ENCODE measurements at regions not wholly inside any gene's neighbourhood (a gene's known extent, or its start where the extent isn't known, plus 50 kb on each side); places are given as distances from the start of the nearest gene placed in this dataset.
A peak's percentile ranks its signal among the peaks of the same experiment; 100 is the strongest.

- Histone ChIP-seq H3K9ac (ENCODE audit: insufficient read length, low read depth) (no peak overlapping the region), H3K4me3 (ENCODE audit: insufficient read length, low read depth) (no peak overlapping the region), H3K36me3 (ENCODE audit: insufficient read depth, insufficient read length, low read length) (no peaks in the 10 kb centered on the region), H3K9me3 (ENCODE audit: insufficient read depth, low read length) (no peaks in the 10 kb centered on the region), H3K4me1 (ENCODE audit: insufficient read depth, insufficient read length) (no peaks in the 10 kb centered on the region), H3K27me3 (ENCODE audit: insufficient read depth, insufficient read length) (no peaks in the 10 kb centered on the region)
- no peak for TF ChIP-seq SUZ12 (IDR thresholded peaks at IDR 0.05; ENCODE audit: extremely low read depth, insufficient read depth, insufficient read length)
- TF ChIP-seq YY1 (IDR thresholded peaks at IDR 0.05; ENCODE audit: insufficient read depth, insufficient read length), result no peak
- TF ChIP-seq ZNF274 (IDR thresholded peaks at IDR 0.05; ENCODE audit: low read depth, low read length), result no peak
- DNase-seq (ENCODE audit: low read depth, low spot score), result no peak
Observed at GRCh38 chr18:41025666-41026065, 929.4 kb upstream of the PIK3C3 start.

- no peak for DNase-seq (ENCODE audit: low read depth, low spot score)
- no peak for TF ChIP-seq ZNF274 (IDR thresholded peaks at IDR 0.05; ENCODE audit: low read depth, low read length)
- no peak for TF ChIP-seq YY1 (IDR thresholded peaks at IDR 0.05; ENCODE audit: insufficient read depth, insufficient read length)
- no peak overlapping the region for H3K4me3 ChIP-seq (ENCODE audit: insufficient read length, low read depth)
Observed at GRCh38 chr18:41024792-41025191, 930.2 kb upstream of the PIK3C3 start.

GRCh38 chr18:41022484-41022883 is 932.5 kb upstream of the PIK3C3 start:
- no peak for TF ChIP-seq YY1 (IDR thresholded peaks at IDR 0.05; ENCODE audit: insufficient read depth, insufficient read length)
- no peak for TF ChIP-seq SUZ12 (IDR thresholded peaks at IDR 0.05; ENCODE audit: extremely low read depth, insufficient read depth, insufficient read length)
- TF ChIP-seq ZNF274 (IDR thresholded peaks at IDR 0.05; ENCODE audit: low read depth, low read length), result no peak
- no peak for DNase-seq (ENCODE audit: low read depth, low spot score)
- H3K4me1 ChIP-seq (ENCODE audit: insufficient read depth, insufficient read length), result no peaks in the 10 kb centered on the region

More at GRCh38 chr18:41024792-41025191, 930.2 kb upstream of the PIK3C3 start:
- Histone ChIP-seq H3K9me3 (ENCODE audit: insufficient read depth, low read length) (no peaks in the 10 kb centered on the region), H3K4me1 (ENCODE audit: insufficient read depth, insufficient read length) (no peaks in the 10 kb centered on the region), H3K9ac (ENCODE audit: insufficient read length, low read depth) (no peak overlapping the region), H3K36me3 (ENCODE audit: insufficient read depth, insufficient read length, low read length) (no peaks in the 10 kb centered on the region), H3K27me3 (ENCODE audit: insufficient read depth, insufficient read length) (no peaks in the 10 kb centered on the region)

GRCh38 chr18:41021089-41021488 is 933.9 kb upstream of the PIK3C3 start:
- no peaks in the 10 kb centered on the region for H3K36me3 ChIP-seq (ENCODE audit: insufficient read depth, insufficient read length, low read length)
- H3K9ac ChIP-seq (ENCODE audit: insufficient read length, low read depth), result no peak overlapping the region
- no peaks in the 10 kb centered on the region for H3K27me3 ChIP-seq (ENCODE audit: insufficient read depth, insufficient read length)
- no peaks in the 10 kb centered on the region for H3K9me3 ChIP-seq (ENCODE audit: insufficient read depth, low read length)
- DNase-seq (ENCODE audit: low read depth, low spot score), result no peak
- TF ChIP-seq ZNF274 (IDR thresholded peaks at IDR 0.05; ENCODE audit: low read depth, low read length) (no peak), SUZ12 (IDR thresholded peaks at IDR 0.05; ENCODE audit: extremely low read depth, insufficient read depth, insufficient read length) (no peak), YY1 (IDR thresholded peaks at IDR 0.05; ENCODE audit: insufficient read depth, insufficient read length) (no peak)
- H3K4me3 ChIP-seq (ENCODE audit: insufficient read length, low read depth), result no peak overlapping the region
- no peaks in the 10 kb centered on the region for H3K4me1 ChIP-seq (ENCODE audit: insufficient read depth, insufficient read length)

More at GRCh38 chr18:41022484-41022883, 932.5 kb upstream of the PIK3C3 start:
- no peak overlapping the region for H3K4me3 ChIP-seq (ENCODE audit: insufficient read length, low read depth)
- no peaks in the 10 kb centered on the region for H3K9me3 ChIP-seq (ENCODE audit: insufficient read depth, low read length)
- H3K36me3 ChIP-seq (ENCODE audit: insufficient read depth, insufficient read length, low read length), result no peaks in the 10 kb centered on the region
- H3K9ac ChIP-seq (ENCODE audit: insufficient read length, low read depth), result no peak overlapping the region
- H3K27me3 ChIP-seq (ENCODE audit: insufficient read depth, insufficient read length), result no peaks in the 10 kb centered on the region

- Histone ChIP-seq H3K4me3 (ENCODE audit: insufficient read length, low read depth) (no peak overlapping the region), H3K36me3 (ENCODE audit: insufficient read depth, insufficient read length, low read length) (no peaks in the 10 kb centered on the region), H3K4me1 (ENCODE audit: insufficient read depth, insufficient read length) (no peaks in the 10 kb centered on the region), H3K9ac (ENCODE audit: insufficient read length, low read depth) (no peak overlapping the region), H3K9me3 (ENCODE audit: insufficient read depth, low read length) (no peaks in the 10 kb centered on the region), H3K27me3 (ENCODE audit: insufficient read depth, insufficient read length) (no peaks in the 10 kb centered on the region)
- no peak for TF ChIP-seq ZNF274 (IDR thresholded peaks at IDR 0.05; ENCODE audit: low read depth, low read length)
- TF ChIP-seq SUZ12 (IDR thresholded peaks at IDR 0.05; ENCODE audit: extremely low read depth, insufficient read depth, insufficient read length), result no peak
- TF ChIP-seq YY1 (IDR thresholded peaks at IDR 0.05; ENCODE audit: insufficient read depth, insufficient read length), result no peak
- DNase-seq (ENCODE audit: low read depth, low spot score), result no peak
Observed at GRCh38 chr18:41012194-41012593, 942.8 kb upstream of the PIK3C3 start.

- H3K36me3 ChIP-seq (ENCODE audit: insufficient read depth, insufficient read length, low read length), result no peaks in the 10 kb centered on the region
- H3K4me1 ChIP-seq (ENCODE audit: insufficient read depth, insufficient read length), result no peaks in the 10 kb centered on the region
- no peak for TF ChIP-seq YY1 (IDR thresholded peaks at IDR 0.05; ENCODE audit: insufficient read depth, insufficient read length)
- TF ChIP-seq SUZ12 (IDR thresholded peaks at IDR 0.05; ENCODE audit: extremely low read depth, insufficient read depth, insufficient read length), result no peak
- TF ChIP-seq ZNF274 (IDR thresholded peaks at IDR 0.05; ENCODE audit: low read depth, low read length), result no peak
- H3K4me3 ChIP-seq (ENCODE audit: insufficient read length, low read depth), result no peak overlapping the region
- DNase-seq (ENCODE audit: low read depth, low spot score), result no peak
- H3K27me3 ChIP-seq (ENCODE audit: insufficient read depth, insufficient read length), result no peaks in the 10 kb centered on the region
- H3K9me3 ChIP-seq (ENCODE audit: insufficient read depth, low read length), result no peaks in the 10 kb centered on the region
- H3K9ac ChIP-seq (ENCODE audit: insufficient read length, low read depth), result no peak overlapping the region
Observed at GRCh38 chr18:41009926-41010325, 945.1 kb upstream of the PIK3C3 start.

- no peaks in the 10 kb centered on the region for H3K27me3 ChIP-seq (ENCODE audit: insufficient read depth, insufficient read length)
- H3K9me3 ChIP-seq (ENCODE audit: insufficient read depth, low read length), result no peaks in the 10 kb centered on the region
- H3K4me1 ChIP-seq (ENCODE audit: insufficient read depth, insufficient read length), result no peaks in the 10 kb centered on the region
- TF ChIP-seq SUZ12 (IDR thresholded peaks at IDR 0.05; ENCODE audit: extremely low read depth, insufficient read depth, insufficient read length) (no peak), ZNF274 (IDR thresholded peaks at IDR 0.05; ENCODE audit: low read depth, low read length) (no peak), YY1 (IDR thresholded peaks at IDR 0.05; ENCODE audit: insufficient read depth, insufficient read length) (no peak)
- H3K4me3 ChIP-seq (ENCODE audit: insufficient read length, low read depth), result no peak overlapping the region
- DNase-seq (ENCODE audit: low read depth, low spot score), result peak; percentile 3
- H3K9ac ChIP-seq (ENCODE audit: insufficient read length, low read depth), result no peak overlapping the region
- H3K36me3 ChIP-seq (ENCODE audit: insufficient read depth, insufficient read length, low read length), result no peaks in the 10 kb centered on the region
Observed at GRCh38 chr18:41004324-41004723, 950.7 kb upstream of the PIK3C3 start.

- TF ChIP-seq ZNF274 (IDR thresholded peaks at IDR 0.05; ENCODE audit: low read depth, low read length) (no peak), SUZ12 (IDR thresholded peaks at IDR 0.05; ENCODE audit: extremely low read depth, insufficient read depth, insufficient read length) (no peak), YY1 (IDR thresholded peaks at IDR 0.05; ENCODE audit: insufficient read depth, insufficient read length) (no peak)
- no peak for DNase-seq (ENCODE audit: low read depth, low spot score)
- Histone ChIP-seq H3K4me3 (ENCODE audit: insufficient read length, low read depth) (no peak overlapping the region), H3K4me1 (ENCODE audit: insufficient read depth, insufficient read length) (no peaks in the 10 kb centered on the region), H3K36me3 (ENCODE audit: insufficient read depth, insufficient read length, low read length) (no peaks in the 10 kb centered on the region), H3K27me3 (ENCODE audit: insufficient read depth, insufficient read length) (no peaks in the 10 kb centered on the region), H3K9me3 (ENCODE audit: insufficient read depth, low read length) (no peaks in the 10 kb centered on the region), H3K9ac (ENCODE audit: insufficient read length, low read depth) (no peak overlapping the region)
Observed at GRCh38 chr18:40995529-40995928, 959.5 kb upstream of the PIK3C3 start.

Measured in NT2/D1 (cell line).